NCI-H146 treated with DMSO at 0.1 percent for 48 hours (cell line): ENCODE measurements at regions not wholly inside any gene's neighbourhood (a gene's known extent, or its start where the extent isn't known, plus 50 kb on each side); places are given as distances from the start of the nearest gene placed in this dataset.

Experiments
- DNase-seq: peaks from one replicate; lab custom pipeline; 2025; ENCODE audit not compliant: unreplicated experiment; lab: John Stamatoyannopoulos, UW

- no peak for DNase-seq
Observed at GRCh38 chr5:164650427-164650826, 1145.0 kb downstream of the MAT2B start.

GRCh38 chr5:164651546-164652275 lies 1146.3 kb downstream of the MAT2B start:
- DNase-seq: no peak

- no peak for DNase-seq
Observed at GRCh38 chr5:164652276-164652660, 1146.8 kb downstream of the MAT2B start.

- no peak for DNase-seq
Observed at GRCh38 chr5:164663198-164663989, 1158.0 kb downstream of the MAT2B start.

GRCh38 chr5:164671640-164672039 lies 1166.2 kb downstream of the MAT2B start:
- DNase-seq: no peak

- no peak for DNase-seq
Observed at GRCh38 chr5:164672205-164672604, 1166.8 kb downstream of the MAT2B start.

GRCh38 chr5:164672931-164673694 lies 1167.7 kb downstream of the MAT2B start:
- DNase-seq: no peak

GRCh38 chr5:164679461-164679860 lies 1174.0 kb downstream of the MAT2B start:
- DNase-seq: no peak

- DNase-seq: no peak
Observed at GRCh38 chr5:164680216-164680615, 1174.8 kb downstream of the MAT2B start.

GRCh38 chr5:164680812-164681520 lies 1175.5 kb downstream of the MAT2B start:
- DNase-seq: no peak

GRCh38 chr5:164687391-164687790 lies 1182.0 kb downstream of the MAT2B start:
- no peak for DNase-seq

- no peak for DNase-seq
Observed at GRCh38 chr5:164688437-164688836, 1183.0 kb downstream of the MAT2B start.

- no peak for DNase-seq
Observed at GRCh38 chr5:164708831-164709230, 1203.4 kb downstream of the MAT2B start.

GRCh38 chr5:164713682-164714081 lies 1208.3 kb downstream of the MAT2B start:
- DNase-seq: no peak

- DNase-seq: no peak
Observed at GRCh38 chr5:164721116-164721515, 1215.7 kb downstream of the MAT2B start.

GRCh38 chr5:164721656-164722055 lies 1216.2 kb downstream of the MAT2B start:
- no peak for DNase-seq

GRCh38 chr5:164722702-164723101 lies 1217.3 kb downstream of the MAT2B start:
- no peak for DNase-seq

- DNase-seq: no peak
Observed at GRCh38 chr5:164727012-164727411, 1221.6 kb downstream of the MAT2B start.

GRCh38 chr5:164728733-164729132 lies 1223.3 kb downstream of the MAT2B start:
- DNase-seq: no peak

- no peak for DNase-seq
Observed at GRCh38 chr5:164735334-164735733, 1229.9 kb downstream of the MAT2B start.

GRCh38 chr5:164741376-164741775 lies 1236.0 kb downstream of the MAT2B start:
- DNase-seq: no peak
